NCI-H82 treated with DMSO at 0.1 percent for 48 hours (cell line): ENCODE measurements at regions not wholly inside any gene's neighbourhood (a gene's known extent, or its start where the extent isn't known, plus 50 kb on each side); places are given as distances from the start of the nearest gene placed in this dataset.
"Not testable (repeated sequence)": the region's sequence is repeated elsewhere in the genome, so short reads cannot be mapped to it uniquely, and the experiment has no call there.

ENCODE experiments used
- DNase-seq: peaks from one replicate; lab custom pipeline; 2025; ENCODE audit not compliant: unreplicated experiment; lab: John Stamatoyannopoulos, UW

DNA sequence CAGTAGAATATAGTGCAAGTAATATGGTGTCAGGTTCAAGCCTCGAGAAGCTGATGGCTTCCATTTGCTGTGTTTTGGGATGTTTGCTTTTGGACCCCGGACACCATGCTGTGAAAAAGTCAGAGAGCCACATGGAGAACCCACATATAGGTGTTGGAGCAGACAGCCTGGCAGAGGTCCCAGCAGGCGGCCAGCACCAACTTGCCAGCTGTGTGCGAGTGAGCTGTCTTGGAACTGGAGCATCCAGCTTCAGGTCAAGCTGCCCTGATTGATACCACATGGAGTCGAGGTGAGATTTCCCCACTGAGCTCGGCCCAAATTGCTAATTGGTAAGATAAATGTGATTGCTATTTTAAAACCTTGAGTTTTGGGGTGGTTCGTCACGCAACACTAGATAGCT, 185.7 kb upstream of the TBL1XR1 start:
- no peak for DNase-seq

DNA sequence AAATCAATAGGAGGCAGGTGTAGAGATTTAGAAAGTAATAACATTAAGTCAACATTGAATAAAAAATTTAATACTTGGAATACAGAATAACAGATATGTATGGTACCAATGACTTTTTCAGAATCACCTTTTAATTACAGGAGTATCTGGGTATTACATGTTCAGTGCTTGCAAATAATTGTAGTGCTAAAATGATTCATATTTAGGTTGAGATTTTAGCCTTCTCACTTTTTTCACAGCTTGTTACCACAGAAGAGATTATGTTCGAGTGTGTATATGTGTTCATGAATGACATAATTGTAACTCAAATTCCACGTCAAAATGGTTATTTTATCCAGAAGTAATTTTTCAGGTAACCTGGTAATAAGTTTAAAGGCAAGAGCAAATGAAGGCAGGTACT, 187.9 kb upstream of the TBL1XR1 start:
- no peak for DNase-seq

DNA sequence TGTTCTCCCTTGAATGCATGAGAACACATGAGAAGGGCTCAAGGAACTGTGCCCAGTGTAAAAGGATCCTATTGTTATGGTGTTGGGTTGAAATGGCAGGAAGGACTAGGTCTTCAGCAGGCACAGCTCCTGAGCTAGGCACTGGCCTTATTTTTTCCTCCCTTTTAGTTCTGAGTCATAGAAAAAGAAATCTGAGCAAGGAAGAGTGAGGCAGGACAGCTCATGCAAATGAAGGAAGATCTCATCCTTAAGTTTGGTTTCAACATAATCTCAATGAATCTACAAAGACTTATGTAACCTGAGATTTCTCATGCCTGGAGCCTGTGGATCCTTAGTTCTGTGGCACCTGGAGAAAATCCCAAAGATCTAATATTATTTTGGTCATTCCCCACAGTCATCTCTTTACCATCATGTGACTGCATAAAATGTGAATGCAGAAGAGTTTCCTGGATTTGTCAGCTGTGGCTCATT, 188.6 kb upstream of the TBL1XR1 start:
- no peak for DNase-seq

DNA sequence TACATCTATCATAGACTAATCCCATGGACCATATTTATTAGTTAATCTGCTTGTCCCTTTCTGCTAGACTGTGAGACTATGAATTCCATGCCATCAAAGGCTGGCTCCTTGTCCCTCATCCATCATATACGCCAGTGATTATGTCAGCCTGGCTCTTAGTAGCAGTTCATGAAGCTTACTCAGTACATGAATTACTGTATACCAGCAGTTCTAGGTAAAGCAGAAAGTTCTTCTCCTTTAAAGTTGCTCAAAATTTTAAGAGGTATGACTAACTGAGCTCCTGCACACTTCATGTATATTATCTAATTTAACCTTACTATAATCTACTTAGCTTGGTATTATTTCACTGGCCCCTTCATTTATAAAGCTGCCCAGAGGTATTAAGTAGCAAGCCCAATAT, 190.9 kb upstream of the TBL1XR1 start:
- DNase-seq, result no peak

DNA sequence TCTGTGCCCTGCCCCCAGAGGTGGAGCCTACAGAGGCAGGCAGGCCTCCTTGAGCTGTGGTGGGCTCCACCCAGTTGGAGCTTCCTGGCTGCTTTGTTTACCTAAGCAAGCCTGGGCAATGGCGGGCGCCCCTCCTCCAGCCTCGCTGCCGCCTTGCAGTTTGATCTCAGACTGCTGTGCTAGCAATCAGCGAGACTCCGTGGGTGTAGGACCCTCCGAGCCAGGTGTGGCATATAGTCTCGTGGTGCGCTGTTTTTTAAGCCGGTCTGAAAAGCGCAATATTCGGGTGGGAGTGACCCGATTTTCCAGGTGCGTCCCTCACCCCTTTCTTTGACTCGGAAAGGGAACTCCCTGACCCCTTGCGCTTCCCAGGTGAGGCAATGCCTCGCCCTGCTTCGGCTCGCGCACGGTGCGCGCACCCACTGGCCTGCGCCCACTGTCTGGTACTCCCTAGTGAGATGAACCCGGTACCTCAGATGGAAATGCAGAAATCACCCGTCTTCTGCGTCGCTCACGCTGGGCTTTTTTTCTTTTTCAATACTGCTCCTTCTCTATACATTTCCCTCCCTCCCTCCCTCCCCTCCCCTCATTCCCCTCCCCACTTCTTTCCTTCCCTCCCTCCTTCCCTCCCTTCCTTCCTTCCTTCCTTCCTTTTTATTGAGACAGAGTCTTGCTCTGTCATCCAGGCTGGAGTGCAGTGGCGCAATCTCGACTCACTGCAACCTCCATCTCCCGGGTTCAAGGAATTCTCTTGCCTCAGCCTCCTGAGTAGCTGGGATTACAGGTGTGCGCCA, 197.1 kb upstream of the TBL1XR1 start:
- not testable (repeated sequence) for DNase-seq

DNA sequence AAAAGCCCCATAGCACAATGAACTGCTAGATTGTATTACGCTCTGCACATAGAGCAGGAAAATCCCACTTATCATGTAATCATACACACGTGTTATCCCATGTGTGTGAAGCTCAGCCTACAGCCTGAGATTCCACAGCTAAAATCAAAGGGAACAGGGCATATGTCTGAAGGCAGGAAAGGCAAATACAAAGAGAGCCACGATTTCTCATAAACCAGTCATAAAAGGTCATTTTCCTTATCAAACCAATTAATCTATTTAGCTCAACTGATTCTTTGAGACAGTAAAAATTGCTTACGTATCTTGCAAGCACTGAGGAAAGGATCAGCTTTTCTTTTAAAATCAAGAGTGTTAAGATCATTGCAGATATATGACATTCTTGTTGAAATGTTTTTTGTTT, 199.5 kb upstream of the TBL1XR1 start:
- no peak for DNase-seq

DNA sequence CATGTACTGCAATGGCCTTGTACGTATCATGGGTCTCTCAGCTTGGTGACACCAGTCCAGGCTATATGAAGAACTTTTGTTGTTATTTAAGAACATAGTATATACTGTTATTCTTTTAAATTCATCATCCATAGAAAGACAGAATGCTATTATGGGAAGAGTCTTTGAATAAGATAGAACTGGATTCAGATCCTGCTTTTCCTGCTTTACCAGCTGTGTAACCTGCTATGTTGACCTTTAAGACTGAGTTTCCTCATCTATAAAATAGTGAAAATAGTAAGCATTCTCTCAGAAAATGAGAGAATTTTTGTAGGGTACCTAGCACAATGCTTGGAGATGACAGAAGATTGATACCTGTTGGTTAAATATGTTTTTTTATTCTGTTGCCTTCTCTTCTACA, 204.1 kb upstream of the TBL1XR1 start:
- DNase-seq, result no peak

DNA sequence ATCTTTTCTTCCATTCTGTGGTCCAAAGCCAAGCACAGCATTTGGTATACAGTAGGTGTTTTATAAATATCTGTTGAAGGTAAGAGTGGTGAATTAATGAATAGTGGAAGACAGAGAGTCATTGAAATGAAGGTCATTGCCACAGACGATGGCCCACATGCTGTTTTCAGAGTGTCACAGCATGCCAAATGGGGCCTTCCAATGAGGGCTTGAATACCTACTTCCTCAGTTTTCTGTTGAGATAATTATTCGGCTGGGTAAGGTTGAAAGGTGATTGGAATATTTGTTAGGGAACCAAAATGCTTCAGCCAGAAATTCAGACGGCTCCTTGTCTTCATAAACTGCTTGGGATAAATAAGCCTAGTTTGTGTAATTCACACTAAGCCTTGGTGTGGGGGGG, 205.3 kb upstream of the TBL1XR1 start:
- no peak for DNase-seq

DNA sequence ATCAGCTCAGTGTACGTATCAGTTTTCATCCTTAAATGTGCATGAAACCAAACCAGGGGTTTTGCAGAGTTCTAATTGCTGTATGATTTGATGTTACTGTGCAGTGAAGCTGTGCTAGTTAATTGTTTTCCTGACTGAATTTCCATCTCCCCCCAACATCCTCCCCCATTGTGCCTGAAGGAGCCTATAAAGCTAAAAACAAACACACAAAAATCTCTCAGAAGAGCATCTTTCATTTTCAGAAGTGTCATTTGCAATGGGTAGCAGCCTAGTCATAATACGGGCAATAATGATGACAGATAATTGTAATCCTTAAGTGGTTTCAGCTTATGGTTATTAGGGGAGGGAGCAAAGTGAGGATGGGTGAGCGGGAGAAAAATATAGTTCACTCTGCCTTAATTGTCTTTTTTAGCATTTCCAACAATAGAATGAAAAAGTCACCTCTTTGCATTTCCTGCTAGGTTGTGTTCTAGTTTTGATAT, 207.9 kb upstream of the TBL1XR1 start:
- DNase-seq, result no peak

DNA sequence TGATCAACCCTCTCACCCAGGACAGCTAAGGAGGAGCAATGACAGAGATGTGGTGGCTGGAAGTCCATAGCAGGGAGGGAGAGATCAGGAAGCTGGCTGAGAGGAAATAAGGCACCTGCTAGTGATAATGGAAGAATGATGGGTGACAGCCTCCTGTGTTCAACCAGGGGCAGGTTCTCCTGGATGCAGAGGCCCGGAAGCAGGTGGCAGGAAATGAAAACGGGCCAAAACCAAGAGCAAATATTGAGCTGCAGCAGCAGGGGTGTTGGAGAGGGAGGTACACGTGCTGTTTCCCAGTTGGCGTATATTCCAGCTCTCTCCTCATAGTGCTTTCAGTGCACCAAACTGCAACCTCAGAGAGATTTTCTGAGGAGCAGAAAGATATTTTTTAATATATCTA, 213.4 kb upstream of the TBL1XR1 start:
- DNase-seq, result no peak

DNA sequence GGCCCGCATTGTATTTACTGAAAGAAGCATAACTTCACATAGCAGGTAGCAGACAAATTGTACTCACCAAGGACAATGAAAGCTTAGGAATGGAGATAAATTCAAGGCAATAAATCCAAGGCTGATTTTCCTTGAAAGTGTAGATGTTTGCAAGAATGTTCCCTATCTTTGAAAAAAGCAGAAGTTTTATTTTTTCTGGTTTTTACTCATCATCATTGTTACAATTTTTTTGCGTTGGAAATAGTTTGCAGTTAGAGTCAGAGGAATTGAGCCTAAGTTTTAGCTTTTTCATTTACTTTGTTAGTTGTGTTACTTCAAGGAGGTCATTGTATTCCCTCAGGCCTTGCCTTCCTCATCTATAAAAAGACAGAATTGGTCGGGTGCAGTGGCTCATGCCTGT, 213.9 kb upstream of the TBL1XR1 start:
- no peak for DNase-seq

DNA sequence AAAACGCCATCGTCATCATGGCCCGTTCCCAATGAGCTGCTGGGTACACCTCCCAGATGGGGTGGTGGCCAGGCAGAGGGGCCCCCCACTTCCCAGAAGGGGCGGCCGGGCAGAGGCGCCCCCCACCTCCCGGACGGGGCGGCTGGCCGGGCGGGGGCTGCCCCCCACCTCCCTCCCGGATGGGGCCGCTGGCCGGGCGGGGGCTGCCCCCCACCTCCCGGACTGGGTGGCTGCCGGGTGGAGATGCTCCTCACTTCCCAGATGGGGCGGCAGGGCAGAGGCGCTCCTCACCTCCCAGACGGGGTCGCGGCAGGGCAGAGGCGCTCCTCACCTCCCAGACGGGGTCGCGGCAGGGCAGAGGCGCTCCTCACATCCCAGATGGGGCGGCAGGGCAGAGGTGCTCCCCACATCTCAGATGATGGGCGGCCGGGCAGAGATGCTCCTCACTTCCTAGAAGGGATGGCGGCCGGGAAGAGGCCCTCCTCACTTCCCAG, 215.4 kb upstream of the TBL1XR1 start:
- DNase-seq, result not testable (repeated sequence)

DNA sequence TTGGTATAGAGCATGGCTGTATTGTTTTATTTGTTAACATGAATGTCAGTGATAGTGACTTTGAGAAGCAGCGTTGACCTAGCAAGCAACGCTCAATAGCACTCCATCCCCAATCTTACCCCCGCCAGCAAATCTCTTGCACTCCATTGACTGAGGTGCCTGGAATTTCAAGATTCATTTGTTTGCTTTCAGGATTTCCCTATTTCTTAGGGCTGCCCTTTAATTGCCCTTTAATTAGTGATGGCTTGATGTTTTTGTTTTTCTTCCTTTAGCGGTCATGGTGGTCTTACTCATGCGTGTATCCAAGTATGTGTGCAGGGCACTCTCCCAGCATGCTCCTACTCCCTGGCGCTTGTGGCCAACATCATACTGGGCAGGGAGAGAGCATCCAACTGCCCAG, 216.8 kb upstream of the TBL1XR1 start:
- DNase-seq, result no peak

DNA sequence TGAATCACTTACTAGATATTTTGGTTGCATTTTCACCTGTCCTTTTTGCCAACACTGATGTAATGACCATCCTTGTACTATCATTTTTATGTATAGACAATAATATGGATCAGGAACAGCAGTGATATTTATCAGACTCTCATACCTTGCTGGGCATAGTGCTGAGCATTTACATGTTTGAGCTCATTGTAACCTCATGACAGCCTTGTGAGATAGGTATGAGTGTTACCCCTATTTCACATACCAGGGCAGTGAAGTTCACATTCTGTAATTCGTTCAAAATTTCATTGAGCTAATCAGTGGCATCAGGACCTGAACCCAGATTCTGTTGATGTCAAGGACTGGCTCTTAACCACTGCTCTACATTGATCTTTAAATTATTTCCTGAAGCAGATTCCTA, 221.5 kb upstream of the TBL1XR1 start:
- no peak for DNase-seq

DNA sequence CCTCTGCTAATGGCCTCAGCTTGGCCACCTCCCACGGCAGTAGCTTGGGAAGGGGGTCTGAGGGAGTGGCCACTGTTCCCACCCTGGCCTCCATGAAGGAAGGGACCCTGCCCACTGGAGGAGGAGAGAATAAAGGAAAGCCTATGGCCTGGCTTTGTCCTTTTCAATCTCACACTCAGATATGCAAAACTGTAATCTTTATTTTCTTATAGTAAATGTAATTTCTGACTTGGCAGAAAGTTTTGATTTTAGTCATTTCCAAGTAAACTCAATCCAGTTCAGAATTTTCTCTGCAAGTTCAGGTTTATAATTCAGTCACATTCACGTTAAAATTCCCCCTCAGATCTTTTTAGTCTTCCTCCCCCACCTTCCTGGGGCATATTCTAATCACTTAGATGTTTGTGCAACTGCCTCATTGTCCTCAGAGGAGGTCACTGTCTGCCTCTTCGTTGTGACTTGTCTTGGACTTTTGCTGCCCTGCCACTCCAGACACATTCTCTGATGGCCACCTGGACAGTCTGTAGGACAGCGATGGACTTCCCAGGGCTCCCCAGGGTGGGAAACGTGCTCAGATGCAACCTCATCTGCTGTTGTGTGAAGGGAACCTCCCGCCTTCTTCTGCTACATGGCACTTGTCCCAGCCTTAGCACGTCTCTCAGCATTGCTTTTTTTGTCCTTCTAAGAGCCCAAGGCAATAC, 222.8 kb upstream of the TBL1XR1 start:
- DNase-seq, result no peak

DNA sequence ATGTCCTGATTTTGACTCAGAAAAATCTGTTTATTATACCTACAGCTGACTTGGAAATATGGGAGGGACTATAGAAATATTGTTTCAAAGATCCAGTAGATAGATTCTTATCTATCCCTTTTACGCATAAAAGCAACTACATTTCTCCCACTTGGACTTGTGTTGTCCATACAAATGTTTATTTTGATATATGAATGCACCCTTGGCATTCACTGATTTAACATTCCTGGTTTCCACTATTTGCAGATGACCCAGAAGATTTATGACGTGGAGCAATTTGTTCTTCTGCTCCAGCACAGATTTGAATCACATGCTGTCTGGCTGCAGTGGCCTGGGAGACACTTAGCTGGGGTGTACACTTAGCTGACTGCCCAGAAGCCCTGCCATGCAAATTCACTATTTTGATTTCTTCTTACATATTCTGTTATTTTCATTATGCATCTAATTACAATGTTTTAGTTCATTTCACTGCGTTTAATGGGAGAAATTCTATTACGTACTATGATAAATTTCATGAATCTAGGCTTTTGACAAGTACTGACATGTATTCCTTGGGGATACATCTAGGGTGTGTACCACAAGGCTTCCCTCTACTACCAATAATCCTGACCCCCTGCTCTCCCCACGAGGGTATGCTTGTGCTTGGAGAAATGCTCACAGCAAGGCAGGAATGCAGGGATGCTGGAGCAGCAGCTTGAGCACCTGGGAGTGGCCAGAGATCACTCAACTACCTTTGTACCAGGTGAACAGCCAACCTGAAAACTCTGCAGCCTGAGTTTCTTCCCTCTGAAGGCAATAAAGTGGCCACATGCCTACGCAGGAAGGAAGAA, 223.6 kb upstream of the TBL1XR1 start:
- no peak for DNase-seq

DNA sequence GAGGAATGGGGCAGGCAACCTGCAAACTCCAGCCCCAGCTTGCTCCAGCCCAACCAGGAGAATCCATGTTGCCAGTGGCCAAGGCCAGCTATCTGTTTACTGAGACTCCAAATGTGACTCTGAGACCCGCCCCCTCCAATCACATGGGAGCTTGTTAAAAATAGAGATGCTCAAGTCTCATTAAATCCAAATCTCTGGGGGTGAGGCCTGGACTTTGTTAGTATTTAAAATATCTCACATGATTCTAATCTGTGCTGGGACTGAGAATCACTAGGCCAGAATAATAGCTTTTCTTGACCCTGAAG, 224.2 kb upstream of the TBL1XR1 start:
- no peak for DNase-seq

DNA sequence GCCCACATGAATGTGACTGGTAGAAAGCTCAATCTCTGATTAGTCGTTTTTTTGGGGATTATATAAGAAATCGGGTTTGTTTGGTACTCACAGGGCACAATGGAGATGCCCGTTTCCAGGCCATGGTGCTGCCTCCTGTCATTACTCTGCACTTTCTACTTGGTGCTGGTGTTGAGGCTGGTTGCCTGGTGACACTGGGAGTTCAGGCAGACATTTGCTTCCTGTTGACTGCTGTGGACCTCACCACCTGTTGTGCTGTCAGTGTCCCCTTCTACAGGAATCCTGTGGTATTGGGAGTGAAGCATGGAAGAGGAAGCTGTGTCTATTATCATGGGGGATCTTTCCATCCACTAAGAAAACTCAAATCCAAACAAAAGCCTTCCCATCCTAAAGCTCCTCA, 227.2 kb upstream of the TBL1XR1 start:
- no peak for DNase-seq

DNA sequence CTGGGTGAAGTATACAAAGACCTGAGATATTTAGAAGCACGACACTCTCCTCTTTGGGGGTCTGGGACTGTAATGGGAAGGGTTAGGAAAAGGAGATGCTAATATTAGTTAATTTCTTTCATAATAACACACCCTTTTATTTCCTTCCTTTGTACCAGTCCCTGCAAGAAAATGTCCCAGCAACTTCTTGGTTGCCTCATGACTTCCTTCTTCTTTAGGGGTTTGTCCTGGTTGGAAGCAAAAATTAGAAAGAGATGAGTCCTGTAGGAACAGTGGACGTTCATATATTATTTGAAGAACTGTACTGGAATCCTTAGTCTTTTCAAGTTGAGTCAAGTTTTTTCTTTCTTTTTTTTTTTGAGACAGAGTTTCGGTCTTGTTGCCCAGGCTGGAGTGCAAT, 227.8 kb upstream of the TBL1XR1 start:
- no peak for DNase-seq

DNA sequence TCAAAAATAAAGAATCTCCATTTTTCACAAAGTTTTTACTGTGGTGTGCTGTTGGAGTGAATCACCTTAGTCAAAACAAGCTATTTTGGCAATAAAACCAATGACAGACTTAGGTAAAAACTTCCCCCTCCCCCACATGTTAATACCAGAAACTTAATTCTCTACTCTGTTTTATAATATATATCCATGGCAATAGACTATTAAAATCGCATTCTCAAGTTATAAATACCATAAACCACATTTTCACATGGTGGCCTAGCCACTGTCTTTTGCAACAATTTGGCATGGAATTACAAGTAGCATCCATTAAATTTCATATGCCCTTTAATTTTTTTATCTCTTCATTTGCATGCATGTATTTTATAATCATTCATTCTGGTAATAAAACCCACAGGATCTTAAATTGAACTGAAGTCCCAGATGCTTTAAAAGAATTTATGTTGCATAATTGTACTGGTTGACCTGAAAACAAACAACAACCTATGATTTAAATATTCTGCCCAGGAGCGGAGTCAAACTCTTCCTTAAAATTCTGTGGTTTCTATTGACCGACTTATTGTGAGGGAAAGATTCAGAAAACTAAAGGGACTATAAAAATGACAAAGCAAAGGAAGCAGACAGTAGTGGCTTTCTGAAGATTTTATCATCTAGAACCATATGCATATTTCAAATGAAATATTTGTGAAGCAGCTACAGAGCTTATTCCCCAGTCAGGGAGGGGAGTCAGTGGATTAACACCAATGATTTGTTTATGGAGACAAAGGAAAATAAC, 229.0 kb upstream of the TBL1XR1 start:
- no peak for DNase-seq
